Ovary (tissue), 7 donors: ENCODE measurements at regions not wholly inside any gene's neighbourhood (a gene's known extent, or its start where the extent isn't known, plus 50 kb on each side); places are given as distances from the start of the nearest gene placed in this dataset.

Experiments
- DNase-seq, 5 donors: peaks; one replicate each; pipeline ENCODE4 v3.0.0-alpha.2; 2019 to 2020
- H3K27ac ChIP-seq, 2 donors: fragments of 200-600 bp; one replicate each; pipeline versions ENCODE4 v1.5.1 to v1.8.0; 2019 to 2022
- H3K27me3 ChIP-seq: fragments of 200-600 bp; one replicate; pipeline ENCODE4 v1.8.0; 2022
- H3K36me3 ChIP-seq: fragments of 200-600 bp; sonication (generic); one replicate; pipeline ENCODE4 v1.5.1; 2019
- H3K4me1 ChIP-seq: one replicate; pipeline ENCODE4 v1.8.1; 2013; ENCODE audit warnings: mild to moderate bottlenecking, moderate library complexity; ENCODE audit not compliant: insufficient read depth
- H3K4me3 ChIP-seq: fragments of 200-600 bp; sonication (generic); one replicate; pipeline ENCODE4 v1.5.1; 2017
- H3K9me3 ChIP-seq, 2 donors: fragments of 200-600 bp in 1 of 2; sonication (generic) in 1 of 2; one replicate each; pipeline versions ENCODE4 v1.5.1 to v1.8.1; 2013 to 2019; ENCODE audit warnings: mild to moderate bottlenecking in 1 of 2, moderate library complexity in 1 of 2
- EP300 ChIP-seq: sonication (generic); formaldehyde crosslinking; IDR thresholded peaks from one replicate; pipeline ENCODE4 v1.6.1; 2017; ENCODE audit warnings: antibody characterized with exemption
- POLR2A ChIP-seq: fragments of 450-650 bp; IDR thresholded peaks from one replicate; pipeline ENCODE4 v1.6.1; 2017; ENCODE audit warnings: antibody characterized with exemption, mild to moderate bottlenecking, moderate library complexity
- WGBS, 3 donors: extraction: QIAGEN DNeasy Blood & Tissue Kit in 1 of 3; methylation state at CpG; one replicate each; pipeline versions ENCODE4 v1.1.5 to v1.1.7; 2013 to 2017; 5-methylcytosine and 5-hydroxymethylcytosine counted together
- intact Hi-C, 4 donors: fragments of 100-400 bp; cut with DNase I; formaldehyde crosslinking; loops; one replicate each; pipeline versions ENCODE4 v1.11.0 to v1.15.1; 2022 to 2023
- TF ChIP-seq, protein P1 (sequence below), 3 donors: fragments of 450-650 bp in 2 of 3; fragments of 200-600 bp in 1 of 3; IDR thresholded peaks; one replicate each; pipeline versions ENCODE4 v1.5.1 to v1.8.0; 2016 to 2022; ENCODE audit warnings: antibody characterized with exemption in 3 of 3, mild to moderate bottlenecking in 1 of 3
- donor health status: DM: no; HTN: no; CAD: no; lungs with moderate emphysema.
- donor health status: DM: no; HTN: no; CAD: no.
- donor health status: Bipolar disorder and iron deficiency.
- donor health status: DM: no; HTN: no; CAD: no.
- donor health status: DM: yes; HTN: yes; CAD: no.

DNA sequence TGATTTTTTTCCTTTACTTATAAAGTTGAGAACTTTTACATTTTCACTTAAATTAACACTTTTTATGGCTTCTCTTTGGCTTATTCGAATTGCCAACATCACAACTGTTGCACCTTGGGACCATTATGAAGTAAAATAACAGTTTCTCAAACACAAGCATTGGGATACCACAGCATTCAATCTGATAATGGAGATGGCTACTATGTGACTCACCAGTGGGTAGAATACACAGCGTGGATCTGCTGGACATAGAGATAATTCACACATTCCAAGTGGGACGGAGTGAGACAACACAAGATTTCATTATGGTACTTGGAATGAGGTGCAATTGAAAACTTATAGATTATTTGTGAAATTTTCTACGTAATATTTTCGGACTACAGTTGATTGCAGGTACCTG, 68.0 kb downstream of the ADAMTS1 start:
- WGBS, 3 donors, result 92 to 95% (median 92%) methylated on average over 5 of the region's 5 CpGs
- TF ChIP-seq POLR2A (no peak), EP300 (no peak)
- TF ChIP-seq, protein P1, sequence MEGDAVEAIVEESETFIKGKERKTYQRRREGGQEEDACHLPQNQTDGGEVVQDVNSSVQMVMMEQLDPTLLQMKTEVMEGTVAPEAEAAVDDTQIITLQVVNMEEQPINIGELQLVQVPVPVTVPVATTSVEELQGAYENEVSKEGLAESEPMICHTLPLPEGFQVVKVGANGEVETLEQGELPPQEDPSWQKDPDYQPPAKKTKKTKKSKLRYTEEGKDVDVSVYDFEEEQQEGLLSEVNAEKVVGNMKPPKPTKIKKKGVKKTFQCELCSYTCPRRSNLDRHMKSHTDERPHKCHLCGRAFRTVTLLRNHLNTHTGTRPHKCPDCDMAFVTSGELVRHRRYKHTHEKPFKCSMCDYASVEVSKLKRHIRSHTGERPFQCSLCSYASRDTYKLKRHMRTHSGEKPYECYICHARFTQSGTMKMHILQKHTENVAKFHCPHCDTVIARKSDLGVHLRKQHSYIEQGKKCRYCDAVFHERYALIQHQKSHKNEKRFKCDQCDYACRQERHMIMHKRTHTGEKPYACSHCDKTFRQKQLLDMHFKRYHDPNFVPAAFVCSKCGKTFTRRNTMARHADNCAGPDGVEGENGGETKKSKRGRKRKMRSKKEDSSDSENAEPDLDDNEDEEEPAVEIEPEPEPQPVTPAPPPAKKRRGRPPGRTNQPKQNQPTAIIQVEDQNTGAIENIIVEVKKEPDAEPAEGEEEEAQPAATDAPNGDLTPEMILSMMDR (IDR thresholded peaks at IDR 0.05), result no peak
- no peaks in the 10 kb centered on the region for H3K9me3 ChIP-seq
- no peaks in the 10 kb centered on the region for H3K27me3 ChIP-seq
- no peaks in the 10 kb centered on the region for H3K4me1 ChIP-seq
- H3K27ac ChIP-seq, result no peak overlapping the region
- no peak overlapping the region for H3K4me3 ChIP-seq
- intact Hi-C loops, result loop anchor here in 1 of 4 donors (10.0 kb wide), 1 partner anchor 188 kb away; the partner anchor contains the start of gene ADAMTS5
- no peak for DNase-seq
- no peaks in the 10 kb centered on the region for H3K36me3 ChIP-seq

DNA sequence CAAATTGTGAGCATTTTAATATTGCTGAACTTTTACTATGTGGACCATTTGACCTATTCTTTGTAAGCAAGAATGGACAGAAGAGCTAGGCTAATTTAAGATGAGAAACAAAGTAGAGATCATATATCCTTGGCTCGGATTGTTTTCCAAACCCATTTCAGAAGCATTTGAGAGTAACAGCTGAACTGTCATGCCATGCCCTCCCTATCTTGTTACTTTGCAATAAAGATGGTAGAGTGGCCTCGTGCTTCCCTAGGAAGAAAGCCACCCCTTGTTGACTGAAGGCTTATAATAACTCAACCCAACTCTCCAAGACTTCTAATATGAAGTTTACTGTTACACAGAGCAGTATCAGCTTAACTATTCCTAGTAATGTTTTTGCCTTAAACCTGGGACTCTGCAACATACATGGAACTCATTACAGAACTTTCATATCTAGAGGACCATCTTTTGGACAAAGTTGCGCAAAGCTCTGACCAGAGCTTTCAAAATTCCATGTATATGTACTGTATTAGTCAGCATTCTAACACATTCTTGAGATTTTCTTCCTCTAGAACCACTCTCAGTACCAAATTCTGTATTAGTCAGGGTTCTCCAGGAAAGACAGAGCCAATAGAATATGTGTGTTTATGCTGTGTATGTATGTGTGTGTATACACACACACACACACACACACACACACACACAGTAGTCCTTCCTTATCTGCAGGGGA, 68.7 kb downstream of the ADAMTS1 start:
- Histone ChIP-seq H3K9me3 (no peaks in the 10 kb centered on the region), H3K36me3 (no peaks in the 10 kb centered on the region), H3K27me3 (no peaks in the 10 kb centered on the region), H3K4me1 (no peaks in the 10 kb centered on the region), H3K27ac (no peak overlapping the region), H3K4me3 (no peak overlapping the region)
- 87 to 91% (median 88%) methylated on average over 3 of the region's 3 CpGs for WGBS, 3 donors
- TF ChIP-seq, protein P1 (IDR thresholded peaks at IDR 0.05), result no peak
- TF ChIP-seq POLR2A (no peak), EP300 (no peak)
- intact Hi-C loops, result loop anchor here in 1 of 4 donors (10.0 kb wide), 1 partner anchor 188 kb away; the partner anchor contains the start of gene ADAMTS5
- DNase-seq, result no peak

DNA sequence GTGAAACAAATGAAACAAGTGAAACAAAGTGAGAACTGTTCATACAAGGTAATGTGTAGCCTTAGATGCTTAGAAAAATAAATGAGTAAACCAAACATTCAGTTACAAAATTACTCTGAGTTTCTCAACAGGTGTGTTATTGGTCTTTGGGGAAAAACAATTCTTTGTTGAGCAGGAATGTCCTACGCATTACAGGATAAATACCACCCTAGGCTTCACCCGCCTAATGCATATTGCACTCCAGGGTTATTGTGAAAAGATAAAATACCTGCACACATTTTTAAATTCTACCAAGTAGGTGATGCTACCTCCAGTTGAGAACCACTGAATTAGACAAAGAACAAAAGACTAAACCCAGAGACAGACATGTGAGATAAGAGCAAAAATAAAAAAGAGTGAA, 72.2 kb downstream of the ADAMTS1 start:
- intact Hi-C loops, result loop anchor here in 1 of 4 donors (10.0 kb wide), 1 partner anchor 192 kb away; the partner anchor contains the start of gene ADAMTS5
- Histone ChIP-seq H3K27ac (no peak overlapping the region), H3K9me3 (no peaks in the 10 kb centered on the region), H3K36me3 (no peaks in the 10 kb centered on the region), H3K4me1 (no peaks in the 10 kb centered on the region), H3K4me3 (no peak overlapping the region), H3K27me3 (no peaks in the 10 kb centered on the region)
- 96 to 98% (median 97%) methylated on average over 2 of the region's 2 CpGs for WGBS, 3 donors
- TF ChIP-seq POLR2A (no peak), EP300 (no peak)
- TF ChIP-seq, protein P1 (IDR thresholded peaks at IDR 0.05), result no peak
- no peak for DNase-seq

DNA sequence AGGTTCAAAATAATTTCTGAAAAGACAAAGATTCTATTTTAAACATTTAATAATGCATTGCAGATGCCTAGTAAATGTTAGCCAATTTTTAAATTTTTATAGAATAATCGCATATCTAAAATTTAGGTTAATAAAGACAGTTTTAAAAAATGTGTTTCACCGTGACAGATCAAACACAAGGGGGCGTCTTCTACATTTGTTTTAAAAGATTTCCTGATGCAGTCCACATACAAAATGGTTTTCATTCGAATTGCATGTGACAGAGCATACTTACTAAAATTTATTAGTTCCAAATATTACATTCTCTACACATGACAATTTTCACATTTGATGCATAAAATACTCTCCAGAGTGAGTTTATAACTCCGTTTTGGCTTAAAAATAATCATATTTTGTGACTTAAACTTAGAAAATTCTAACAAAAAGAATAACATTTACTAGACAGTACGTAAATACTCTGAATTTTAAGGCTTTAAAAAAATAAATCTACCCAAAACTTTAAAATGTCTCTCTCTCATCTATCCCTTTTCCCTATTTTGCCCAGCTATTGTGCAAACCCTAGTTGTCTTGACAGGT, 75.5 kb downstream of the ADAMTS1 start:
- intact Hi-C loops, result loop anchor here in 2 of 4 donors (2.0 to 10.0 kb wide), 2 partner anchors 73 to 195 kb away; partner anchors contain the start of gene ADAMTS5 (in 1 of the 2)
- Histone ChIP-seq H3K4me1 (no peaks in the 10 kb centered on the region), H3K36me3 (no peaks in the 10 kb centered on the region), H3K27ac (no peak overlapping the region), H3K27me3 (no peaks in the 10 kb centered on the region), H3K4me3 (no peak overlapping the region), H3K9me3 (no peaks in the 10 kb centered on the region)
- no peak for DNase-seq
- TF ChIP-seq, protein P1 (IDR thresholded peaks at IDR 0.05), result peak; percentile 57 to 78 (median 70)
- TF ChIP-seq POLR2A, result no peak
- WGBS, 3 donors, result 20 to 21% (median 21%) methylated on average over 6 of the region's 6 CpGs
